Endothelial cell of umbilical vein (primary cell): ENCODE measurements at regions not wholly inside any gene's neighbourhood (a gene's known extent, or its start where the extent isn't known, plus 50 kb on each side); places are given as distances from the start of the nearest gene placed in this dataset.

Source experiments
- BruUV-seq: library from RNA; stranded (reverse); fragments of 400-500 nt; replicated peaks from 2 replicates; lab custom pipeline; 2021; lab: Mats Ljungman, UMichigan
- CTCF ChIA-PET: fragments of 300-600, 350-600 bp; sonication (Branson Sonifier 250); formaldehyde crosslinking; loops from one replicate; lab custom pipeline; 2021; ENCODE audit warnings: antibody characterized with exemption, inconsistent platforms; lab: Charles Lee
- POLR2A ChIA-PET: fragments of 300-600, 350-600 bp; sonication (Branson Sonifier 250); formaldehyde crosslinking; loops from one replicate; lab custom pipeline; 2021; ENCODE audit warnings: antibody characterized with exemption, inconsistent platforms; lab: Charles Lee
- DNase-seq: peaks from one replicate; pipeline ENCODE4 v3.0.0-alpha.2; 2011; ENCODE audit warnings: low read depth, low spot score
- FAIRE-seq: peaks from 2 replicates; lab custom pipeline; 2011; peaks lifted over from hg19 to GRCh38; lab: Jason Lieb, UNC
- H2AFZ ChIP-seq: 2 replicates; pipeline ENCODE4 v1.6.0; 2012; ENCODE audit warnings: low read depth, low read length, control low read depth, inconsistent platforms
- H3K27ac ChIP-seq: 2 replicates; pipeline ENCODE4 v1.5.1; 2011; ENCODE audit warnings: low read depth, mild to moderate bottlenecking, control low read depth, low read length, moderate library complexity; ENCODE audit not compliant: insufficient read depth
- H3K27me3 ChIP-seq, 2 experiments: 2 replicates each; pipeline versions ENCODE4 v1.6.0 to v1.6.1; 2011; ENCODE audit warnings: low read length in 2 of 2, mixed read lengths in 1 of 2; ENCODE audit not compliant: control insufficient read depth in 2 of 2, insufficient read depth in 2 of 2
- H3K36me3 ChIP-seq, 2 experiments: 2 replicates in 1 of 2; 3 replicates in 1 of 2; pipeline ENCODE4 v1.5.1; 2011; ENCODE audit warnings: low read length in 2 of 2, mild to moderate bottlenecking in 1 of 2, moderate library complexity in 1 of 2; ENCODE audit not compliant: control insufficient read depth in 2 of 2, insufficient read depth in 2 of 2; ENCODE audit errors: extremely low read depth in 1 of 2
- H3K4me1 ChIP-seq: 3 replicates; pipeline ENCODE4 v1.5.1; 2011; ENCODE audit warnings: mild to moderate bottlenecking, low read length; ENCODE audit not compliant: control insufficient read depth, insufficient read depth; ENCODE audit errors: extremely low read depth
- H3K4me2 ChIP-seq: 2 replicates; pipeline ENCODE4 v1.6.1; 2011; ENCODE audit warnings: low read length, control low read depth, mixed read lengths; ENCODE audit not compliant: insufficient read depth
- H3K4me3 ChIP-seq, 3 experiments: fragments of 200-600 bp in 1 of 3; sonication (generic), shearing (Covaris generic) in 1 of 3; replicated peaks in 1 of 3; 2 replicates each; pipeline ENCODE4 v1.5.1; 2011 to 2016; ENCODE audit warnings: control low read depth in 3 of 3, low read length in 3 of 3, mild to moderate bottlenecking in 2 of 3, inconsistent platforms in 1 of 3, low read depth in 1 of 3, moderate library complexity in 1 of 3; ENCODE audit not compliant: insufficient read depth in 1 of 3
- H3K79me2 ChIP-seq: 2 replicates; pipeline ENCODE4 v1.6.0; 2012; ENCODE audit warnings: low read length, inconsistent platforms; ENCODE audit not compliant: control insufficient read depth, insufficient read depth
- H3K9ac ChIP-seq: replicated peaks from 2 replicates; pipeline ENCODE3; 2011; ENCODE audit warnings: low read length, control low read depth; ENCODE audit not compliant: insufficient read depth; ENCODE audit errors: extremely low read depth
- H3K9me1 ChIP-seq: replicated peaks from 3 replicates; pipeline ENCODE4 v1.6.0; 2011; ENCODE audit warnings: mild to moderate bottlenecking, low read length; ENCODE audit not compliant: control insufficient read depth, insufficient read depth; ENCODE audit errors: extremely low read depth
- H3K9me3 ChIP-seq: replicated peaks from 2 replicates; pipeline ENCODE4 v1.5.1; 2012; ENCODE audit warnings: low read length, inconsistent platforms; ENCODE audit not compliant: control insufficient read depth, insufficient read depth
- H4K20me1 ChIP-seq: replicated peaks from 2 replicates; pipeline ENCODE3; 2011; ENCODE audit warnings: mild to moderate bottlenecking, low read length; ENCODE audit not compliant: control insufficient read depth, insufficient read depth; ENCODE audit errors: extremely low read depth
- EZH2 ChIP-seq: IDR thresholded peaks from 2 replicates; pipeline ENCODE4 v1.6.1; 2012; ENCODE audit warnings: borderline replicate concordance, low read depth, mild to moderate bottlenecking, moderate library complexity, low read length, inconsistent platforms; ENCODE audit not compliant: severe bottlenecking
- FOS ChIP-seq: IDR thresholded peaks from 2 replicates; pipeline ENCODE4 v1.6.1; 2011; ENCODE audit warnings: mild to moderate bottlenecking, low read length, moderate library complexity, borderline replicate concordance; ENCODE audit not compliant: insufficient read depth
- GATA2 ChIP-seq: IDR thresholded peaks from 2 replicates; pipeline ENCODE4 v1.7.0; 2011; ENCODE audit warnings: low read depth, mild to moderate bottlenecking, moderate library complexity, mixed read lengths, low read length; ENCODE audit not compliant: insufficient read length, insufficient read depth
- JUN ChIP-seq: IDR thresholded peaks from 2 replicates; pipeline ENCODE4 v1.6.1; 2011; ENCODE audit warnings: borderline replicate concordance, low read depth; ENCODE audit not compliant: insufficient read length, insufficient read depth
- MYC ChIP-seq: IDR thresholded peaks from one replicate; pipeline ENCODE4 v1.6.1; 2011; ENCODE audit warnings: mild to moderate bottlenecking, low read depth, low read length
- POLR2A ChIP-seq: IDR thresholded peaks from 2 replicates; pipeline ENCODE4 v1.6.1; 2012; ENCODE audit warnings: low read depth, mild to moderate bottlenecking, control low read depth, low read length
- POLR2AphosphoS5 ChIP-seq: IDR thresholded peaks from 2 replicates; pipeline ENCODE4 v1.6.1; 2012; ENCODE audit warnings: low read depth, mild to moderate bottlenecking, control low read depth, low read length, moderate library complexity; ENCODE audit not compliant: insufficient read depth
- dilution Hi-C: fragments of 300-500 bp; cut with MboI; formaldehyde crosslinking; loops from one replicate; pipeline ENCODE4 v1.15.0; 2019; ENCODE audit warnings: low sequenced_read_pairs; ENCODE audit not compliant: extremely low pct_ligation_motif_present
- intact Hi-C: fragments of 100-400 bp; cut with micrococcal nuclease; formaldehyde crosslinking; loops from one replicate; pipeline ENCODE4 v1.10.0; 2022
- TF ChIP-seq, protein P1 (sequence below): IDR thresholded peaks from 2 replicates; pipeline ENCODE4 v1.6.1; 2011; ENCODE audit not compliant: insufficient read depth, insufficient read length
- TF ChIP-seq, protein P2 (sequence below), 2 donors: IDR thresholded peaks; 1 replicate in 1 of 2; 2 replicates in 1 of 2; pipeline ENCODE4 v1.5.1; 2011; ENCODE audit warnings: low read length in 2 of 2, mild to moderate bottlenecking in 2 of 2, moderate library complexity in 2 of 2, control low read depth in 1 of 2, inconsistent platforms in 1 of 2, low read depth in 1 of 2; ENCODE audit not compliant: insufficient read depth in 1 of 2; ENCODE audit errors: extremely low read depth in 1 of 2

DNA sequence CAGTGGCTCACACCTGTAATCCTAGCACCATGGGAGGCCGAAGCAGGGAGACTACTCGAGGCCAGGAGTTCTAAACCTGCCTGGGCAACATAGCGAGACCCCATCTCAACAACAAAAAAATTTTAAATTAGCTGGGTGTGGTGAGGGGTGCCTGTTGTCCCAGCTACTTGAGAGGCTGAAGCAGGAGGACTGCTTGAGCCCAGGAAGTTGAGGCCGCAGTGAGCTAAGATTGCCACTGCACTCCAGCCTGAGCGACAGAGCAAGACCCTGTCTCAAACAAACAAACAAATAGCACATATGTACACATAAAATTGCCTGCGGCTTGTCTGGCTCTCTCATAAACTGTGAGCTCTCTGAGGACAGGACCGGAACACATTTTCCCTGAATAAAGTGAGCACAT lies 106.3 kb downstream of the BANF2 start:
- H3K36me3 ChIP-seq: no peaks in the 10 kb centered on the region
- no peak overlapping the region for H3K4me2 ChIP-seq
- POLR2A ChIA-PET: no interaction called here
- no peaks in the 10 kb centered on the region for H4K20me1 ChIP-seq
- peaks cover 0 to 2% of the 10 kb centered on the region in 2 experiments for H3K27me3 ChIP-seq
- no peaks in the 10 kb centered on the region for H3K9me1 ChIP-seq
- no peak overlapping the region for H3K27ac ChIP-seq
- DNase-seq (no peak), FAIRE-seq (peak; percentile 33)
- H3K79me2 ChIP-seq: no peaks in the 10 kb centered on the region
- dilution Hi-C loops: no loop called here
- peaks cover 4% of the 10 kb centered on the region for H3K4me1 ChIP-seq
- no peak overlapping the region for H3K4me3 ChIP-seq
- peak overlapping the region; percentile 95 for H2AFZ ChIP-seq
- BruUV-seq: no TSS peak
- no peak overlapping the region for H3K9ac ChIP-seq
- no peaks in the 10 kb centered on the region for H3K9me3 ChIP-seq
- CTCF ChIA-PET: interaction anchor here (0.8 kb wide), 1 partner anchor 123 kb away, joined by 3 read pairs; no protein-coding TSS in a partner anchor
- intact Hi-C loops: no loop called here
- no peak for TF ChIP-seq EZH2
- no peak for TF ChIP-seq GATA2
- TF ChIP-seq FOS: no peak
- no peak for TF ChIP-seq POLR2AphosphoS5
- TF ChIP-seq MYC: no peak
- TF ChIP-seq JUN: no peak
- TF ChIP-seq POLR2A: no peak
- TF ChIP-seq, protein P1, sequence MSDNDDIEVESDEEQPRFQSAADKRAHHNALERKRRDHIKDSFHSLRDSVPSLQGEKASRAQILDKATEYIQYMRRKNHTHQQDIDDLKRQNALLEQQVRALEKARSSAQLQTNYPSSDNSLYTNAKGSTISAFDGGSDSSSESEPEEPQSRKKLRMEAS: no peak
- TF ChIP-seq, protein P2, sequence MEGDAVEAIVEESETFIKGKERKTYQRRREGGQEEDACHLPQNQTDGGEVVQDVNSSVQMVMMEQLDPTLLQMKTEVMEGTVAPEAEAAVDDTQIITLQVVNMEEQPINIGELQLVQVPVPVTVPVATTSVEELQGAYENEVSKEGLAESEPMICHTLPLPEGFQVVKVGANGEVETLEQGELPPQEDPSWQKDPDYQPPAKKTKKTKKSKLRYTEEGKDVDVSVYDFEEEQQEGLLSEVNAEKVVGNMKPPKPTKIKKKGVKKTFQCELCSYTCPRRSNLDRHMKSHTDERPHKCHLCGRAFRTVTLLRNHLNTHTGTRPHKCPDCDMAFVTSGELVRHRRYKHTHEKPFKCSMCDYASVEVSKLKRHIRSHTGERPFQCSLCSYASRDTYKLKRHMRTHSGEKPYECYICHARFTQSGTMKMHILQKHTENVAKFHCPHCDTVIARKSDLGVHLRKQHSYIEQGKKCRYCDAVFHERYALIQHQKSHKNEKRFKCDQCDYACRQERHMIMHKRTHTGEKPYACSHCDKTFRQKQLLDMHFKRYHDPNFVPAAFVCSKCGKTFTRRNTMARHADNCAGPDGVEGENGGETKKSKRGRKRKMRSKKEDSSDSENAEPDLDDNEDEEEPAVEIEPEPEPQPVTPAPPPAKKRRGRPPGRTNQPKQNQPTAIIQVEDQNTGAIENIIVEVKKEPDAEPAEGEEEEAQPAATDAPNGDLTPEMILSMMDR (IDR thresholded peaks at IDR 0.05; ENCODE audit: extremely low read depth in 1 of 2, insufficient read depth in 1 of 2, low read depth in 1 of 2, low read length in 2 of 2): no peak
